HG03378 (cell line): ENCODE measurements at regions not wholly inside any gene's neighbourhood (a gene's known extent, or its start where the extent isn't known, plus 50 kb on each side); places are given as distances from the start of the nearest gene placed in this dataset.
"Not testable (repeated sequence)": the region's sequence is repeated elsewhere in the genome, so short reads cannot be mapped to it uniquely, and the experiment has no call there.

Experiments used
- ATAC-seq: cut with Tn5 transposase; IDR thresholded peaks from one replicate; pipeline ENCODE4 v1.9.1; 2021; ENCODE audit warnings: mild to moderate bottlenecking, moderate library complexity; ENCODE audit not compliant: unreplicated experiment

DNA sequence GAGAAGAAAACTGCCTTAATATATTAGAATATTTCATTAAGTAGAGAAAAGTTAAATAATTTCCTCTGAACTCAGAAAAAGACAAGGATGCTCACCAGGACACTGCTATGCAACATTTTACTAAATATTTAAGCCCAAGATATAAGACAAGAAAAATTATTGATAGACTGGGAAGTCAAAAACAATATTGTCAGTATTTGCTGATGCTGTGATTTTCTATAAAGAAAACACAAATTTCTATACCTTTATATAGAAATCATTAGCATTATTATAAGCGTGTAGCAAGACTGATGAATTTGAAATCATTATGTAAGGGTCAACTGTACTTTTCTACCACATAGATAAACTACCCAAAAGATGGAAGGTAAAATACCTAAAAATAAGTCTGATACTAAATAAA lies 451.0 kb downstream of the RNF144A start:
- no peak for ATAC-seq

DNA sequence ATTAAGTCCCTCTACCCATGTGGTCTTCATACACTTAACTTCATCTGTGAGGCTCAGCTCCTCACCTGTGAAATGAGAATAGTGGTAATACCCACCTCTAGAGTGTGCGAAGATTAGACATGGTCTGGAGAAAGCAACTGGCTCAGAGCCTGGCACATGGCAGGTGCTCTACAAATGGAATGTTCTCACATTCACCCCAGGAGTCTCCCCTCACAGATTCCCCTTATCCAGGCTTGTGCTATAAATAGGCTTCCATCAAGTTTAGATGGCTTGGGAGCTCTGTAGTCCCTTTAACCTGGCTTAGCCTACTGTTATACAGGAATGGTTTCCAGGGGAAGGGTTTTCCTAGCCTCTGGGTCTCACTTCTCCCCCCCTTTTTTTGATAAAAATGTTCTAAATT lies 455.9 kb downstream of the RNF144A start:
- no peak for ATAC-seq

DNA sequence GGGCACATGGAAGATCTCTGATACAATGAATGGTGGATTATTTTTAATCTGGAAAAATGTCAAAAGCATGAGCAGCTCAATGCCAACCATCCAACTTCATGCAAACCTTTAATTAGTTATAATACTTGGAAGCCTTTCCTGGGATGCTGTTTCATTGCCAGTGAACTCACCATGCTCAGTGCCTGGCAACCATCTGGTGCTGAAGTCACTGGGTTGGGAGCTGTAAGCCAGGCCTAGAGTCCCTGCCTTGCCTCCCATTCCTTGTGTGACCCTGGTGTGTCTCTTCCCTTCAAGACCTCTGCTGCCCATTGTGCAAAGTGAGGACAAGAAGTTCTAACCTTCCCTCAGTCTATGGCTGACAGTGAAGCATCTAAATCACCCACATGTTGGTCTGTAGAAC lies 458.7 kb downstream of the RNF144A start:
- ATAC-seq, result no peak

GRCh38 chr2:7377916-7378569 lies 460.8 kb downstream of the RNF144A start:
- ATAC-seq, result no peak

- ATAC-seq, result no peak
These were observed 461.4 kb downstream of the RNF144A start for GRCh38 chr2:7378591-7378990.

- no peak for ATAC-seq
These were observed 462.6 kb downstream of the RNF144A start for GRCh38 chr2:7379799-7380198.

- no peak for ATAC-seq
These were observed 467.6 kb downstream of the RNF144A start for GRCh38 chr2:7384773-7385349.

- ATAC-seq, result not testable (repeated sequence)
These were observed 473.1 kb downstream of the RNF144A start for GRCh38 chr2:7390311-7390710.

DNA sequence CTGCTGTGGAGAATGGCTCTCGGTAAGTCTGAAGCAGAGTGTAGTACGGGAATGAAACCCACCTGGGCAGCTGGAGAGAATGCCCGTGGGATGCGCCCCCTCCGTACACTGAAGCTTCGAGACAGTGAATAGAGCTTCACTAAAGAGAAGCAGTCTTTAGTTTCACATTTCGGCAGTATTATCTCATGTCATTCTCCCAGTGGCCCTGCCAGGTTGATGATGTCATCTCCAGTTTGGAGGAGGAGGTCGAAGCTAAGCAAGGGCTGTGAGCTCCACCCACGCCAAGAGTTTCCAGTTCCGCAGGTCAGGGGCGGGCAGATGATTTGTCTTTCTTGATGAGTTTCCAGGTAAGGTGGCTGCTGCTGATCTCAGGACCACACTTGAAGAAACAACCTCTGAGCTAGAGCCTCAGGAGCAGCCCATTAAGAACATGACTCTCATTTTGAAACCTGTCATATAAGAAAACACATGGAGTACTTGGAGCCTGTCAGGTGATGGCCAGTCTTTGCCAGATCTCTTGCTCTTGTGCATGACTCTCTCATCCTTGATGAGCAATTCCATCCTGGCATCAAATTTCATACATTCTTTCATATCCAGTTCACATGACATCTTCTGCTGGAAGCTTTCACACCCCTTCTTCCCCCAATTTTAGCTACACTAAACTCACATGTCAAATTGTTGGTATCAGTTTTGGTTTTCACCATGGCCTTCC lies 475.0 kb downstream of the RNF144A start:
- no peak for ATAC-seq

DNA sequence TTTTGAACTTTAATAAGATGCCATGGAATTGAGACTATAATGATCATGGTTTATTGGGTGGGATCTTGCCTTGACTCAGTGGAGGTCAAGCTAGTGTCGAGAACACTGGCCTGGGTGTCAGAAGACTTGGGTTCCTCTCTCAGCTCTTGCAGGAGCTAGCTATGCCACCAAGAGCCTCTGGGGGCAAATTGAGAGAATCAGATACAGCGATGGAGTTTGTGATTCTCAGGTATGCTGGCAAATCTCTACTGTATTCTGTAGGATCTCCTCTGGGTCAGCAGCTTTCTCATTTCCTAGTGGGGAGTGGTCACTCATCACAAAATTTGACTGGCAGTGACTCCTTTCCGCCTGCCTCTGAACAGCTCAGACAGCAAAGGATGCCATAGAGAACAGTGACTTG lies 477.0 kb downstream of the RNF144A start:
- no peak for ATAC-seq

DNA sequence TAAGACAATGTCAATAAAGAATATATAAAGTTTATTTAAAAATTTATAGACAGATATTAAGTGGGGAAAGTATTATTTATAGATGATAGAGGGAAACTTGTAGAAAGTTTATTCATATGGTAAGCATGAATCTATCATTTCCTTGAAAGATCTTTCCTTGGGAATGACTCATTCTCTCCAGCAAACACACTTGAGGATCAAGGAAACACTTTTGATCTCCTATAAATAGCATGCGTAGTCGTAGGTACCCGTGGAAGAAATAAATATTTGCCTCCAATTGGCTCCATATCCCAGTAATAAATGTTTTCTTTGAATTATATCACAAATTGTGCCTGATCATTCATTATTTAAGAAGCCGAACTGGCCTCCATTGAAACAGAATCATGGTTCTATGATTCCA lies 483.4 kb downstream of the RNF144A start:
- no peak for ATAC-seq

DNA sequence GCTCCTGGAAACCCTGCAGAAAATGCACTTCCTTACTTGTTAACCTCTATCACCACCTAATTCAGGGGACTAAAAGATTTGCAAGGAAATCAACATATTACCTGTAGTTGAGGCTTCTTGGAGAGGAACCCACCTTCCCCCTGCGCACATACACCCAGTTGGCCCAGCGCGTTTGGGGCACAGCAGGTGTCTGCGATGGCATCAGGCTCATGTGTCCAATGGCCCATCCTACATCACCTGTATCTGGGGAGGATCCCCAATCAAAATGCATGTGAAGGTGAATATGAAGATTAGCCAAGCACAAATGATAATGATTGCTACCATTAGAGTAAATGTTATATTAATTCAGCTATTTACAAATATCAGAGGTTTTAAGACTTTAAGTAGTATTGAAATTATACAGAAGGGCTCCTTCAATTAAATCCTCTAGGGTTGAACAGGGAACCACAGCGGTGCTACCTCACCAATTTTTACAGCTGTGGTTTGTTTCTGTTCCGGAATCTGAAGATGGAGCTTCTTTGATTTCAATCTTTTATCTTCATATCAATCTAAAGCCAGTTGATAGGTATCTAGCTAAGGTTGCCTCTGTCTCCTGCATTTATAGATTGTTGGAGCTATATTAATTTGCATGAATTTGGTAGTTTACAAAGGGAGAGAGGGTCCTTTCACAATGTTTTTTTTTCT lies 486.0 kb downstream of the RNF144A start:
- no peak for ATAC-seq

- no peak for ATAC-seq
These were observed 488.9 kb downstream of the RNF144A start for GRCh38 chr2:7405861-7406715.

- no peak for ATAC-seq
These were observed 489.8 kb downstream of the RNF144A start for GRCh38 chr2:7407001-7407400.

- ATAC-seq, result no peak
These were observed 490.9 kb downstream of the RNF144A start for GRCh38 chr2:7407906-7408680.

GRCh38 chr2:7411691-7412090 lies 494.5 kb downstream of the RNF144A start:
- ATAC-seq, result no peak

DNA sequence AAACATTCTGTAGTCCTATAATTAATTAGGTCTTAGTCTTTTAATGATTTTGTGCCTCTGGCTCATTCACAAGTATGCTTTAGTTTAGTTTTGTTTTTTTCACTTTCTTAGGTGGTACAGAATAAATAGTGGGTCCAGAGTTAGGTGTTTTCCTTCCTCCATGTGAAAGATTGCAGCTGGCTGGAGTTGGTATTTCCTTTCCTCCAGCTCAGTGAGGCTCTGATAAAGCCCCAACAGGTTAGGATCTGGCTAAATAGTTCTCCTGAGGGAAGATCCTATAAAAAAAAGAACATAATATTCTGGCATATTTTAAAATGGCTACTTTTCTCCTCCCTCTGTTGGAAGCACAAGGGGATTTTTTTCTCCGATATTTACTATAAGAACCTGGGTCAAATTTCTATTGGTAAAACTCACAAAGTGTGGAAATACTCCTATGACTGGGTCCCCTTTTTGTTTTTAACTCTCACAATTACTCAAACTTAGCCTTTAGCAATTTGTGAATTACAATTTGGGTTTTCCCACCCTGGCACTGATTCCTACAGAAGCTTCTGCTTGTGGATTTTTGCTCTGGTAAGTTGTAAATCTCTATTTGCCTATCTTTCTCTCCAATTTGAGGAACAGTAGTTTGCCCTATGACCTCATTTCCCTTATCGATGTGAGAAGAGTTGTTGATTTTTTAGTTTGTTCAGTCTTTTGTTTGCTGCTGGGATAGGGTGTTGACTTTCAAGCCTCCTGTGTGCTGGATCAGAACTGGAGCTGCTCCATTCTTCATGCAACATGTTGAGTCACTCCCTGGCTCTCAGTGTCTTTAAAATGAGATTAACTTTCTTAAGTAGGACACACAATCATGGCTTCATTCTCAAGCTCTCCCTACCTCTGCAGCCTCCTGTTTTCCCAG lies 500.9 kb downstream of the RNF144A start:
- no peak for ATAC-seq

GRCh38 chr2:7419186-7419585 lies 502.0 kb downstream of the RNF144A start:
- ATAC-seq, result no peak

- ATAC-seq, result no peak
These were observed 502.7 kb downstream of the RNF144A start for GRCh38 chr2:7419814-7420311.
